ENCODE measurements at regions not wholly inside any gene's neighbourhood (a gene's known extent, or its start where the extent isn't known, plus 50 kb on each side); places are given as distances from the start of the nearest gene placed in this dataset.

DNA sequence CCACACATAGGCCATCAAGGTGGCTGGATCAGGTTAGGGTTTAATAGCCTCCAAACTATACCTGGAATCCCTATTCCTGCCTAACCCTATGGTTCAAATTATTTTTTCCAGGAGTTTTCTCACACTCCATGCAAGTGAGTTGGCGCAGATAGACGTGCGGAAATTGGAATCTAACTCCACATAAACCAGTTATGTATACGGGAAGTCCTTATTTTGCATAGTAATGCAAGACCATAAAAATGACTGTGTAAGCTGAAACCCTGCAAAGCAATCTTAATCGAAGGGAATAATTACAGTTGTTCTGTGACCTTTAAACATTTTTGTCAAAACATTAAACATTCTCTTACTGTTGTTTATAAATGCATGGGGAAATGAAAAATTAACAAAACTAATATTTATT, 200.1 kb upstream of the SIX2 start:
- no peaks in the 10 kb centered on the region for H3K9me3 ChIP-seq (ENCODE audit: control insufficient read depth, insufficient read depth, low read depth, low read length)
- CTCF ChIA-PET, result interaction anchor here (0.6 kb wide), 1 partner anchor 64 kb away, joined by 3 read pairs; no protein-coding TSS in a partner anchor
- POLR2A ChIA-PET, result no interaction called here
- H3K4me3 ChIP-seq (ENCODE audit: low read depth, low read length), result no peak overlapping the region
- 0 out of 2 replicates have a peak, but pooled peaks cover 9% of the 10 kb centered on the region for H3K4me1 ChIP-seq (ENCODE audit: control insufficient read depth, insufficient read depth, low read length)
- H3K36me3 ChIP-seq (ENCODE audit: control insufficient read depth in 2 of 2, insufficient read depth in 1 of 2, low read length in 2 of 2), result no peaks in the 10 kb centered on the region
- no peak for TF ChIP-seq ZNF221 (tag by site-specific recombination; IDR thresholded peaks at IDR 0.05; ENCODE audit: borderline replicate concordance)
- no peak for TF ChIP-seq ZNF16 (tag by site-specific recombination; IDR thresholded peaks at IDR 0.05; ENCODE audit: low read depth)
- no peak for TF ChIP-seq OSR2 (tag by site-specific recombination; IDR thresholded peaks at IDR 0.05)
- no peak for TF ChIP-seq ZNF670 (tag by site-specific recombination; IDR thresholded peaks at IDR 0.05; ENCODE audit: low read depth)
- no peak for TF ChIP-seq ZNF274 (IDR thresholded peaks at IDR 0.05; ENCODE audit: low read length)
- no peak for TF ChIP-seq ZNF274 (tag by site-specific recombination; IDR thresholded peaks at IDR 0.05; ENCODE audit: borderline replicate concordance)
- TF ChIP-seq ZBTB20 (tag by site-specific recombination; IDR thresholded peaks at IDR 0.05), result no peak
- TF ChIP-seq GLIS1 (tag by site-specific recombination; IDR thresholded peaks at IDR 0.05), result no peak
- TF ChIP-seq ZNF112 (tag by site-specific recombination; IDR thresholded peaks at IDR 0.05), result no peak
- no peak for TF ChIP-seq GLI2 (tag by site-specific recombination; IDR thresholded peaks at IDR 0.05; ENCODE audit: borderline replicate concordance, low read depth)
- no peak overlapping the region for H3K27ac ChIP-seq (ENCODE audit: extremely low read depth, low read depth, low read length)

DNA sequence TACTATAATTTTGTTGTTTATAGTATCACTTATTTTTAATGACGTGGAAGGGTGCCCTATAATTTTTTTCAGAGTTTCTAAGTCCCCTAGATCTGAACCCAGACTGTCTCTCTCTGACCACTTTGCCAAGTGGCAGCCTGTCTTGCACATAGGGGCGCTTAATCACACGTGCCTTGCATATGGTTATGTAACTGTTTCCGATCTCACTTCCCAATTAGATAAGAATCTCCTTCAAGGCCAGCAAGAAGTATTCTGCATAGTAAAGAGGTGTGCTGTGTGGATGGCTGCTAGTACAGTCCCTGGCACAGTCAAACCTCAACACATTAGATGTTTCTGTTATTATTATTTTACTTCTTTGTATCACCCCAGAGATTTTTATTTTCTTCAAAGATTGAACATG, 197.8 kb upstream of the SIX2 start:
- TF ChIP-seq, protein P1, sequence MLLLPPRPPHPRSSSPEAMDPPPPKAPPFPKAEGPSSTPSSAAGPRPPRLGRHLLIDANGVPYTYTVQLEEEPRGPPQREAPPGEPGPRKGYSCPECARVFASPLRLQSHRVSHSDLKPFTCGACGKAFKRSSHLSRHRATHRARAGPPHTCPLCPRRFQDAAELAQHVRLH (tag by site-specific recombination; IDR thresholded peaks at IDR 0.05), result no peak
- TF ChIP-seq ZNF366 (tag by site-specific recombination; conservative IDR thresholded peaks at IDR 0.05), result no peak
- no peak for TF ChIP-seq ZNF311 (tag by site-specific recombination; IDR thresholded peaks at IDR 0.05; ENCODE audit: borderline replicate concordance)
- TF ChIP-seq MYNN (tag by site-specific recombination; IDR thresholded peaks at IDR 0.05; ENCODE audit: borderline replicate concordance), result no peak
- no peak for TF ChIP-seq ZNF174 (tag by site-specific recombination; IDR thresholded peaks at IDR 0.05)
- TF ChIP-seq, protein P2, sequence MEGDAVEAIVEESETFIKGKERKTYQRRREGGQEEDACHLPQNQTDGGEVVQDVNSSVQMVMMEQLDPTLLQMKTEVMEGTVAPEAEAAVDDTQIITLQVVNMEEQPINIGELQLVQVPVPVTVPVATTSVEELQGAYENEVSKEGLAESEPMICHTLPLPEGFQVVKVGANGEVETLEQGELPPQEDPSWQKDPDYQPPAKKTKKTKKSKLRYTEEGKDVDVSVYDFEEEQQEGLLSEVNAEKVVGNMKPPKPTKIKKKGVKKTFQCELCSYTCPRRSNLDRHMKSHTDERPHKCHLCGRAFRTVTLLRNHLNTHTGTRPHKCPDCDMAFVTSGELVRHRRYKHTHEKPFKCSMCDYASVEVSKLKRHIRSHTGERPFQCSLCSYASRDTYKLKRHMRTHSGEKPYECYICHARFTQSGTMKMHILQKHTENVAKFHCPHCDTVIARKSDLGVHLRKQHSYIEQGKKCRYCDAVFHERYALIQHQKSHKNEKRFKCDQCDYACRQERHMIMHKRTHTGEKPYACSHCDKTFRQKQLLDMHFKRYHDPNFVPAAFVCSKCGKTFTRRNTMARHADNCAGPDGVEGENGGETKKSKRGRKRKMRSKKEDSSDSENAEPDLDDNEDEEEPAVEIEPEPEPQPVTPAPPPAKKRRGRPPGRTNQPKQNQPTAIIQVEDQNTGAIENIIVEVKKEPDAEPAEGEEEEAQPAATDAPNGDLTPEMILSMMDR (tag by site-specific recombination; IDR thresholded peaks at IDR 0.05), result no peak
- TF ChIP-seq SALL2 (tag by site-specific recombination; IDR thresholded peaks at IDR 0.05; ENCODE audit: borderline replicate concordance), result no peak
- TF ChIP-seq, protein P3, sequence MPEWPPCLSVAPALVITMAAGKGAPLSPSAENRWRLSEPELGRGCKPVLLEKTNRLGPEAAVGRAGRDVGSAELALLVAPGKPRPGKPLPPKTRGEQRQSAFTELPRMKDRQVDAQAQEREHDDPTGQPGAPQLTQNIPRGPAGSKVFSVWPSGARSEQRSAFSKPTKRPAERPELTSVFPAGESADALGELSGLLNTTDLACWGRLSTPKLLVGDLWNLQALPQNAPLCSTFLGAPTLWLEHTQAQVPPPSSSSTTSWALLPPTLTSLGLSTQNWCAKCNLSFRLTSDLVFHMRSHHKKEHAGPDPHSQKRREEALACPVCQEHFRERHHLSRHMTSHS (tag by site-specific recombination; IDR thresholded peaks at IDR 0.05), result no peak
- TF ChIP-seq FEZF1 (tag by site-specific recombination; IDR thresholded peaks at IDR 0.05), result no peak
- TF ChIP-seq, protein P4, sequence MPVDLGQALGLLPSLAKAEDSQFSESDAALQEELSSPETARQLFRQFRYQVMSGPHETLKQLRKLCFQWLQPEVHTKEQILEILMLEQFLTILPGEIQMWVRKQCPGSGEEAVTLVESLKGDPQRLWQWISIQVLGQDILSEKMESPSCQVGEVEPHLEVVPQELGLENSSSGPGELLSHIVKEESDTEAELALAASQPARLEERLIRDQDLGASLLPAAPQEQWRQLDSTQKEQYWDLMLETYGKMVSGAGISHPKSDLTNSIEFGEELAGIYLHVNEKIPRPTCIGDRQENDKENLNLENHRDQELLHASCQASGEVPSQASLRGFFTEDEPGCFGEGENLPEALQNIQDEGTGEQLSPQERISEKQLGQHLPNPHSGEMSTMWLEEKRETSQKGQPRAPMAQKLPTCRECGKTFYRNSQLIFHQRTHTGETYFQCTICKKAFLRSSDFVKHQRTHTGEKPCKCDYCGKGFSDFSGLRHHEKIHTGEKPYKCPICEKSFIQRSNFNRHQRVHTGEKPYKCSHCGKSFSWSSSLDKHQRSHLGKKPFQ (tag by site-specific recombination; IDR thresholded peaks at IDR 0.05), result no peak
- no peak for TF ChIP-seq BCL11A (tag by site-specific recombination; IDR thresholded peaks at IDR 0.05; ENCODE audit: low read depth)
- no peak for TF ChIP-seq ZNF202 (tag by site-specific recombination; IDR thresholded peaks at IDR 0.05; ENCODE audit: borderline replicate concordance)
- TF ChIP-seq ZNF768 (tag by site-specific recombination; IDR thresholded peaks at IDR 0.05), result no peak
- TF ChIP-seq ZNF561 (tag by site-specific recombination; IDR thresholded peaks at IDR 0.05; ENCODE audit: borderline replicate concordance), result no peak
- Histone ChIP-seq H3K4me3 (ENCODE audit: low read depth, low read length) (no peak overlapping the region), H3K27ac (ENCODE audit: extremely low read depth, low read depth, low read length) (no peak overlapping the region), H3K9me3 (ENCODE audit: control insufficient read depth, insufficient read depth, low read depth, low read length) (no peaks in the 10 kb centered on the region), H3K36me3 (ENCODE audit: control insufficient read depth in 2 of 2, insufficient read depth in 1 of 2, low read length in 2 of 2) (no peaks in the 10 kb centered on the region), H3K4me1 (ENCODE audit: control insufficient read depth, insufficient read depth, low read length) (0 out of 2 replicates have a peak, but pooled peaks cover 4% of the 10 kb centered on the region)
- ChIA-PET POLR2A (no interaction called here), CTCF (no interaction called here)
